Neural progenitor cell (in vitro differentiated cells): ENCODE measurements at regions not wholly inside any gene's neighbourhood (a gene's known extent, or its start where the extent isn't known, plus 50 kb on each side); places are given as distances from the start of the nearest gene placed in this dataset.

ENCODE experiments used
- EZH2 ChIP-seq: fragments of 200-600 bp; sonication (generic); IDR thresholded peaks from 2 replicates; pipeline ENCODE4 v1.6.1; 2017; ENCODE audit warnings: antibody characterized with exemption, mild to moderate bottlenecking, moderate library complexity
- EZH2phosphoT487 ChIP-seq: fragments of 200-600 bp; sonication (generic); IDR thresholded peaks from 2 replicates; pipeline ENCODE4 v1.6.1; 2017; ENCODE audit warnings: antibody characterized with exemption
- TF ChIP-seq, protein P1 (sequence below): fragments of 200-600 bp; sonication (generic); IDR thresholded peaks from 2 replicates; pipeline ENCODE4 v1.5.1; 2017; ENCODE audit warnings: antibody characterized with exemption, mild to moderate bottlenecking

DNA sequence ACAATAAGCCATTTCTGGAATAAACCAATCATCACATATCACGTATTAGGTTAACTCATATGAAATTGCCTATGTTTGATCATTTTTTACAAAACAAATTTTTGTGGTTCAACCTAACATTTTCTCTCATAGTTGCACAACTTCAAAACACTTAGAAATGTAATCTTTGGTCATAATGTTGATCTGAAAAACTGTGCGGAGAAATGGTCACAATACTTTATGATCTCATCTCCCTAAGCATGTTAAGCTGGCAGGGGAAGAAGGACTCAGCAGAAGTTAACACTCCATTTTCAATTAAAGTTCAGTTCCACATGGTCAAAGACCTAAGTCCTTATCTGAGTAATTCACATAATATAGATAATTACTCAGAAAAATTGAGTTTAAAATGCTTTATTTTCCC, 194.8 kb downstream of the CAPZA3 start:
- TF ChIP-seq, protein P1, sequence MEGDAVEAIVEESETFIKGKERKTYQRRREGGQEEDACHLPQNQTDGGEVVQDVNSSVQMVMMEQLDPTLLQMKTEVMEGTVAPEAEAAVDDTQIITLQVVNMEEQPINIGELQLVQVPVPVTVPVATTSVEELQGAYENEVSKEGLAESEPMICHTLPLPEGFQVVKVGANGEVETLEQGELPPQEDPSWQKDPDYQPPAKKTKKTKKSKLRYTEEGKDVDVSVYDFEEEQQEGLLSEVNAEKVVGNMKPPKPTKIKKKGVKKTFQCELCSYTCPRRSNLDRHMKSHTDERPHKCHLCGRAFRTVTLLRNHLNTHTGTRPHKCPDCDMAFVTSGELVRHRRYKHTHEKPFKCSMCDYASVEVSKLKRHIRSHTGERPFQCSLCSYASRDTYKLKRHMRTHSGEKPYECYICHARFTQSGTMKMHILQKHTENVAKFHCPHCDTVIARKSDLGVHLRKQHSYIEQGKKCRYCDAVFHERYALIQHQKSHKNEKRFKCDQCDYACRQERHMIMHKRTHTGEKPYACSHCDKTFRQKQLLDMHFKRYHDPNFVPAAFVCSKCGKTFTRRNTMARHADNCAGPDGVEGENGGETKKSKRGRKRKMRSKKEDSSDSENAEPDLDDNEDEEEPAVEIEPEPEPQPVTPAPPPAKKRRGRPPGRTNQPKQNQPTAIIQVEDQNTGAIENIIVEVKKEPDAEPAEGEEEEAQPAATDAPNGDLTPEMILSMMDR: no peak
- TF ChIP-seq EZH2 (no peak), EZH2phosphoT487 (no peak)
